ENCODE measurements at regions not wholly inside any gene's neighbourhood (a gene's known extent, or its start where the extent isn't known, plus 50 kb on each side); places are given as distances from the start of the nearest gene placed in this dataset.

GRCh38 chr11:112656772-112657428, 304.3 kb upstream of the NCAM1 start:
- no peak for TF ChIP-seq FOXA1 (IDR thresholded peaks at IDR 0.05)
- no peak for TF ChIP-seq ELF4 (IDR thresholded peaks at IDR 0.05)
- TF ChIP-seq PKNOX1 (IDR thresholded peaks at IDR 0.05), result no peak
- no peak for TF ChIP-seq HDGF (IDR thresholded peaks at IDR 0.05; ENCODE audit: borderline replicate concordance)
- TF ChIP-seq ZNF384 (IDR thresholded peaks at IDR 0.05), result no peak
- no peak for TF ChIP-seq SP1 (IDR thresholded peaks at IDR 0.05)
- TF ChIP-seq SUZ12 (IDR thresholded peaks at IDR 0.05), result no peak
- no peak for TF ChIP-seq FOXK2 (IDR thresholded peaks at IDR 0.05)
- TF ChIP-seq ARNT (IDR thresholded peaks at IDR 0.05), result no peak
- TF ChIP-seq NFRKB (IDR thresholded peaks at IDR 0.05), result no peak
- TF ChIP-seq CTBP1 (IDR thresholded peaks at IDR 0.05; ENCODE audit: borderline replicate concordance), result no peak
- no peak for TF ChIP-seq L3MBTL2 (conservative IDR thresholded peaks at IDR 0.05)
- TF ChIP-seq LEF1 (IDR thresholded peaks at IDR 0.05; ENCODE audit: borderline replicate concordance), result no peak
- TF ChIP-seq FOXM1 (IDR thresholded peaks at IDR 0.05; ENCODE audit: borderline replicate concordance), result no peak
- no peak for TF ChIP-seq BHLHE40 (IDR thresholded peaks at IDR 0.05; ENCODE audit: borderline replicate concordance)
- no peak for TF ChIP-seq TARDBP (IDR thresholded peaks at IDR 0.05)
- DNase-seq (ENCODE audit: extremely low spot score), result no peak
- POLR2A ChIA-PET, result no interaction called here
- CTCF ChIA-PET, result no interaction called here

DNA sequence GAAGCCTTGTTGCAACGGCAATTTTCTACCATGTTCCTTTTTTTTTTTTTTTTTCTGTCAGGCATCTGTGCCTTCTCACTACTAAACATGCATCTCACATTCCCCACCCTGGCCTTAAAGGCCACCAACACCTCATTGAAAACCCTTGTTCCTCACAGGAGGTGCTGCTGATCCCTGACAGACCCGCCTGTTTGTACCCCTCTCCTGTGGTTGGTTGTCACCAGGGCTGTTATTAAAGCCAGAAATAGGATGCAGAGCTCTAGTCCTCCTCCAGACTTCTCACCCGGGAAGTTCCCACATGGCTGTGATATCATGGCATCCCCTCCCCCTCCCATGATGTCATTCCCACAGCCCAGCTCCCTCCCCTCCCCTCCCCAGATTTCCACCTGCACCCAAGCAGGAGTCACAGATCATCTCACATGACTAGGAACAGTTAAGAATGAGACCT, 302.8 kb upstream of the NCAM1 start:
- TF ChIP-seq ZNF384 (IDR thresholded peaks at IDR 0.05) (no peak), SUZ12 (IDR thresholded peaks at IDR 0.05) (no peak), FOXK2 (IDR thresholded peaks at IDR 0.05) (no peak), PKNOX1 (IDR thresholded peaks at IDR 0.05) (no peak), L3MBTL2 (conservative IDR thresholded peaks at IDR 0.05) (no peak), ARNT (IDR thresholded peaks at IDR 0.05) (no peak), NFRKB (IDR thresholded peaks at IDR 0.05) (no peak), SP1 (IDR thresholded peaks at IDR 0.05) (no peak)
- CTCF ChIA-PET, result no interaction called here
- no peak for DNase-seq (ENCODE audit: extremely low spot score)
- POLR2A ChIA-PET, result no interaction called here

DNA sequence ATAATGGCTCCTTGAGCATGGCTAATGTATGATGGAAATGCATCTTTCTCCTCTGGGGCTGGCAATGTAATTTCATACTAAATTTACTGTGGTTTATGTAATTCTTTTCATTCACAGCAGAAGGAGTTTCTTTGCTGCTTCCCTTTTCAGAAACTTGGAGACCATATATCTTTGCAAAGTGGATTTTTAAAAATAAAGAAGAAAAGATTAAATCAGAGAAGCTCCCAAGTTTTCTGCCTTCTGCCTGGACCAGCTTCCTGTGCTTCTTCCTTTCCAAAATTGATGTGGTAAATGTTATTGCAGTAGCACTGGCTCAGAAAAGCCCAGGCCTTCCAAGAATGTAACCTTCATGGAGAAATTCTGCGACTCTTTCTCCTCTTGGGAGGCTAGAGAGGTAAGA, 300.1 kb upstream of the NCAM1 start:
- DNase-seq (ENCODE audit: extremely low spot score), result no peak
- POLR2A ChIA-PET, result no interaction called here
- TF ChIP-seq BHLHE40 (IDR thresholded peaks at IDR 0.05; ENCODE audit: borderline replicate concordance) (no peak), LEF1 (IDR thresholded peaks at IDR 0.05; ENCODE audit: borderline replicate concordance) (no peak), CTBP1 (IDR thresholded peaks at IDR 0.05; ENCODE audit: borderline replicate concordance) (no peak), PKNOX1 (IDR thresholded peaks at IDR 0.05) (no peak), SUZ12 (IDR thresholded peaks at IDR 0.05) (no peak), NFRKB (IDR thresholded peaks at IDR 0.05) (no peak), ARNT (IDR thresholded peaks at IDR 0.05) (no peak), SP1 (IDR thresholded peaks at IDR 0.05) (no peak), FOXA1 (IDR thresholded peaks at IDR 0.05) (no peak), ELF4 (IDR thresholded peaks at IDR 0.05) (no peak)
- CTCF ChIA-PET, result no interaction called here

GRCh38 chr11:112661571-112661970, 299.6 kb upstream of the NCAM1 start:
- CTCF ChIA-PET, result no interaction called here
- no peak for TF ChIP-seq HDGF (IDR thresholded peaks at IDR 0.05; ENCODE audit: borderline replicate concordance)
- TF ChIP-seq ARNT (IDR thresholded peaks at IDR 0.05), result no peak
- TF ChIP-seq BHLHE40 (IDR thresholded peaks at IDR 0.05; ENCODE audit: borderline replicate concordance), result no peak
- TF ChIP-seq SP1 (IDR thresholded peaks at IDR 0.05), result no peak
- TF ChIP-seq FOXK2 (IDR thresholded peaks at IDR 0.05), result no peak
- no peak for TF ChIP-seq ZNF384 (IDR thresholded peaks at IDR 0.05)
- no peak for TF ChIP-seq PKNOX1 (IDR thresholded peaks at IDR 0.05)
- no peak for TF ChIP-seq L3MBTL2 (conservative IDR thresholded peaks at IDR 0.05)
- TF ChIP-seq ELF4 (IDR thresholded peaks at IDR 0.05), result no peak
- TF ChIP-seq SUZ12 (IDR thresholded peaks at IDR 0.05), result no peak
- TF ChIP-seq NFRKB (IDR thresholded peaks at IDR 0.05), result no peak
- no peak for TF ChIP-seq CTBP1 (IDR thresholded peaks at IDR 0.05; ENCODE audit: borderline replicate concordance)
- POLR2A ChIA-PET, result no interaction called here
- DNase-seq (ENCODE audit: extremely low spot score), result no peak

DNA sequence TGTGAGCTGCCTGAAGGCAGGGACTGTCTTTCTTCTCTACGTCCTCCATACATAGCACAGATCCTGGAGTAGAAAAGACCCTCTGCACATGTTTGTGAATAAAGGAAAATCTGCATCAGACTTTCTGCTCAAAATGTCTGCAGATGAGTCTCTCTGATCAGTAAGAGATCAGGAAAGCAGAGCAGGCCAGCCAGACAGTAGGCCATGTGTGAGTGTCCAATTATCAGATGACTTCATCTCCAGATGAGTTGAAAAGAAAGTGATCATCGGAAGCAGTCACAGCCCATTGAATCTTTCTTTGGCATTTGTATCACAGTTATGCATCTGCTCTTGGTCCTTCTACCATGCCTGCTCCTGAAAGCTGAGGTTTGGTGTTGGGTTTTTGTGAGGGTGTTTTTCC, 298.7 kb upstream of the NCAM1 start:
- TF ChIP-seq NFRKB (IDR thresholded peaks at IDR 0.05) (no peak), PKNOX1 (IDR thresholded peaks at IDR 0.05) (no peak), FOXM1 (IDR thresholded peaks at IDR 0.05; ENCODE audit: borderline replicate concordance) (no peak), ELF4 (IDR thresholded peaks at IDR 0.05) (no peak), ARNT (IDR thresholded peaks at IDR 0.05) (no peak), BHLHE40 (IDR thresholded peaks at IDR 0.05; ENCODE audit: borderline replicate concordance) (no peak), HDGF (IDR thresholded peaks at IDR 0.05; ENCODE audit: borderline replicate concordance) (no peak), SUZ12 (IDR thresholded peaks at IDR 0.05) (no peak), ZNF384 (IDR thresholded peaks at IDR 0.05) (no peak)
- ChIA-PET POLR2A (no interaction called here), CTCF (no interaction called here)
- no peak for DNase-seq (ENCODE audit: extremely low spot score)
